ENCODE measurements at regions not wholly inside any gene's neighbourhood (a gene's known extent, or its start where the extent isn't known, plus 50 kb on each side); places are given as distances from the start of the nearest gene placed in this dataset.

- H3K9me2 ChIP-seq = no peaks in the 10 kb centered on the region
- no peaks in the 10 kb centered on the region for H3K9me3 ChIP-seq
- no peak overlapping the region; the same call in 1 of the 2 replicates for H2AFZ ChIP-seq (ENCODE audit: low read depth)
- ChIA-PET CTCF (no interaction called here), POLR2A (no interaction called here)
- H4K20me1 ChIP-seq (ENCODE audit: insufficient read depth) = no peaks in the 10 kb centered on the region
- peaks cover 0 to 6% of the 10 kb centered on the region in 2 experiments; a peak in 2 of 4 replicates for H3K4me1 ChIP-seq (ENCODE audit: control insufficient read depth in 1 of 2, insufficient read depth in 2 of 2, low read depth in 1 of 2, low read length in 1 of 2)
- WGBS (ENCODE audit: low lambda C conversion rate) = 75% methylated on average over 2 of the region's 2 CpGs
- TF ChIP-seq ZBTB33 (IDR thresholded peaks at IDR 0.05; ENCODE audit: borderline replicate concordance, low read depth) = no peak
- TF ChIP-seq REST (IDR thresholded peaks at IDR 0.05; ENCODE audit: low read depth, low read length) = no peak
- no peak for TF ChIP-seq JUND (IDR thresholded peaks at IDR 0.05)
- no peak for TF ChIP-seq GABPA (IDR thresholded peaks at IDR 0.05; ENCODE audit: low read depth)
- TF ChIP-seq EZH2phosphoT487 (IDR thresholded peaks at IDR 0.05; ENCODE audit: borderline replicate concordance, low read depth) = no peak
- TF ChIP-seq YY1 (IDR thresholded peaks at IDR 0.05; ENCODE audit: low read depth) = no peak
- no peak for TF ChIP-seq RXRA (IDR thresholded peaks at IDR 0.05; ENCODE audit: borderline replicate concordance, low read depth)
- TF ChIP-seq IRF3 (IDR thresholded peaks at IDR 0.05; ENCODE audit: low read depth, low read length) = no peak
- TF ChIP-seq MAX (IDR thresholded peaks at IDR 0.05; ENCODE audit: low read depth) = no peak
- no peak overlapping the region for H3K4me3 ChIP-seq (ENCODE audit: low read depth in 2 of 2, low read length in 1 of 2)
- H3K4me2 ChIP-seq = no peak overlapping the region
- DNase-seq = no peak
- no peaks in the 10 kb centered on the region for H3K79me2 ChIP-seq (ENCODE audit: insufficient read depth)
- H3K36me3 ChIP-seq (replicated peaks in 1 of 2; ENCODE audit: control insufficient read depth in 1 of 2, insufficient read depth in 2 of 2, low read length in 1 of 2) = no peaks in the 10 kb centered on the region
- no peak overlapping the region for H3K27ac ChIP-seq (ENCODE audit: low read depth in 2 of 2, low read length in 1 of 2)
- no peaks in the 10 kb centered on the region for H3F3A ChIP-seq (replicated peaks; ENCODE audit: insufficient read depth)
- no peaks in the 10 kb centered on the region for H3K27me3 ChIP-seq (ENCODE audit: insufficient read depth)
- no peak overlapping the region for H3K9ac ChIP-seq
These were observed 231.3 kb downstream of the KCNE4 start for GRCh38 chr2:223283329-223283728.

GRCh38 chr2:223283771-223284170 lies 231.8 kb downstream of the KCNE4 start:
- ChIA-PET CTCF (no interaction called here), POLR2A (no interaction called here)
- Histone ChIP-seq H3F3A (replicated peaks; ENCODE audit: insufficient read depth) (no peaks in the 10 kb centered on the region), H3K9me3 (no peaks in the 10 kb centered on the region), H4K20me1 (ENCODE audit: insufficient read depth) (no peaks in the 10 kb centered on the region), H3K27ac (ENCODE audit: low read depth in 2 of 2, low read length in 1 of 2) (no peak overlapping the region), H3K9ac (no peak overlapping the region), H3K4me1 (ENCODE audit: control insufficient read depth in 1 of 2, insufficient read depth in 2 of 2, low read depth in 1 of 2, low read length in 1 of 2) (peaks cover 0 to 6% of the 10 kb centered on the region in 2 experiments; a peak in 2 of 4 replicates), H3K36me3 (replicated peaks in 1 of 2; ENCODE audit: control insufficient read depth in 1 of 2, insufficient read depth in 2 of 2, low read length in 1 of 2) (no peaks in the 10 kb centered on the region), H3K79me2 (ENCODE audit: insufficient read depth) (no peaks in the 10 kb centered on the region), H3K27me3 (ENCODE audit: insufficient read depth) (no peaks in the 10 kb centered on the region), H3K4me2 (no peak overlapping the region), H2AFZ (ENCODE audit: low read depth) (no peak overlapping the region), H3K4me3 (ENCODE audit: low read depth in 2 of 2, low read length in 1 of 2) (no peak overlapping the region), H3K9me2 (no peaks in the 10 kb centered on the region)
- TF ChIP-seq GABPA (IDR thresholded peaks at IDR 0.05; ENCODE audit: low read depth) = no peak
- TF ChIP-seq GATA2 (CRISPR knock-in tag; IDR thresholded peaks at IDR 0.05) = no peak
- no peak for TF ChIP-seq RAD21 (IDR thresholded peaks at IDR 0.05; ENCODE audit: low read length)
- TF ChIP-seq PBX3 (IDR thresholded peaks at IDR 0.05) = no peak
- TF ChIP-seq RFX5 (IDR thresholded peaks at IDR 0.05; ENCODE audit: low read length) = no peak
- no peak for TF ChIP-seq FOXM1 (IDR thresholded peaks at IDR 0.05; ENCODE audit: low read depth)
- no peak for TF ChIP-seq EZH2phosphoT487 (IDR thresholded peaks at IDR 0.05; ENCODE audit: borderline replicate concordance, low read depth)
- no peak for TF ChIP-seq ELF1 (IDR thresholded peaks at IDR 0.05)
- no peak for DNase-seq

Measured in SK-N-SH (cell line).